ENCODE measurements at regions not wholly inside any gene's neighbourhood (a gene's known extent, or its start where the extent isn't known, plus 50 kb on each side); places are given as distances from the start of the nearest gene placed in this dataset.
"Not testable (repeated sequence)": the region's sequence is repeated elsewhere in the genome, so short reads cannot be mapped to it uniquely, and the experiment has no call there.

- DNase-seq, result no peak
Observed at GRCh38 chr21:28334407-28334806, 658.3 kb downstream of the LTN1 start.

DNA sequence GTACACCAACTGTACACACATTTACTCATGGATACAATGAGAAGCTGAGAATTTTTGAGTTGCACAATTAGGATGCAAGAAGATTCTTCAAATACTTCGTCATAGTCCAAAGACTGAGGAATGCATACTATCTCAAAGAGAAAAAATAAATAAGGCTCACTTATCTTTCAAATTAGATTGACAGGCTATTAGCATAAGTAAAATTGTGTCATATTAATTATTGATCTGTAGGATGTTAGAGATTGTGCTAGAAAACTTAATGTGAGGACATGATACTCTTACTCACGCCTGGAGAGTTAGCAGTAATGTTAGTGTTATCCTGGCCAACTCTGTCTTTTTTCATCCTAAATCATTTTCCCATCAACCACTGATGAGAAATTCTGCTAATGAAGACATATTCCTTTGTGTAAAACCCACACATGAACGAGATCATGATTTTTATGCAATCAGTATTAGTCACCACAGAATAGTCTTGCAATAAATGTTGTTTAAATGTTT, 659.0 kb downstream of the LTN1 start:
- DNase-seq, result no peak

GRCh38 chr21:28332796-28333195, 659.9 kb downstream of the LTN1 start:
- no peak for DNase-seq

DNA sequence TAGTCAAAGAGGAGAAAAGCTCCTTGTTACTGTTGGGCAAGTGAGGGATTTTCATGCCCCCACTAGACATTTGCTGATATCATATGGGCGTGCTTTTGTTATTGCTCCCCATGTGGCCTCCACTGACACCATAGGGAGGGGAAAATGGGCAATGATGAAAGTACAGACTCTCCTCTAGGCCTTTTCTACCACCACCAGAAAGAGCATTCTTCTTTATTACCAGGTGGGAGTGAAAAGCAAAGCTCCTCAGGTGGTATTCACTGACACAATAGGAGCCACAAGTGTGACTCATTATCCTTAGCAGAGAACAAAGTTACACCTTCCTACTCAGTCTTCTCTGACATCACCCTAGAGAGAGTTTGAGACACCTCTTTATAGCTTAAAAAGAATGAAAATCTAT, 667.1 kb downstream of the LTN1 start:
- no peak for DNase-seq

- DNase-seq, result no peak
Observed at GRCh38 chr21:28324690-28325089, 668.0 kb downstream of the LTN1 start.

GRCh38 chr21:28317177-28317950, 675.3 kb downstream of the LTN1 start:
- no peak for DNase-seq

- DNase-seq, result no peak
Observed at GRCh38 chr21:28311411-28312190, 681.1 kb downstream of the LTN1 start.

DNA sequence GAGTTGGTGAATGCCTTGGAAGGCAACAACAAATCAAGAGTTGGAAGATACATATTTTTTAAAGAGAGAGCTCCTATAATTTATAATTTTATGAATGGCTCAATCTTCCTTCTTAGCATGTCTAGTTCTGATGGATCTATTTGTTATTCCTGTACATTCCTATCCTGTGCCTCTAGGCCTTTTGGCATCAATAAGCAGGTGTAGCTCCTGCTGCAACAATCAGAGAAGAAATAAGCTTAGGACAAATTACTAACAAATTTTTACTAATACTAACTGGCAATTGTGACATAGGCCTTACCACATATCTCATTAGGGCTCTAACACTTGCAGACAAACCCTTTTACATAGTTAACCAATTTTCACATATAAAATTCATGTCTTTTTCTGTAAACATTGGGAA, 682.0 kb downstream of the LTN1 start:
- DNase-seq, result no peak

GRCh38 chr21:28310171-28310685, 682.4 kb downstream of the LTN1 start:
- DNase-seq, result no peak

GRCh38 chr21:28309596-28309995, 683.1 kb downstream of the LTN1 start:
- no peak for DNase-seq

DNA sequence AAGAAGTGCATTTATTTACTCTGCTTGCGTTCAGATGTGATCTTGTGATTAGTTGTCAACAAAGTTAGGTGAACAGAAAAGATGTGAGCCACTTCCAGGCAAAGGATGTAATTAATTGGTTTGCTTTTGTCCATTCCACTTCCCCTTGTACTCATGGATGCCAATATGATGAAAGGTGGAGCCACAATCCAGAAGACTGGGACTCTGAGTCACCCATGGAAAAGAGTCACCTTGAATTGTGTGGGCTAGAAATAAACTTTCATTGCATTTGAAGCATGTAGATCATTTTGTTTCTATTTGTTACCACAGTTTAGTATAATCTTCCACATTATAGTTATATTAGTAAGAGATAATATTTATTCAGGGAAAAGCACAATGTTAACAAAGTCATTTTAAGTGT, 684.2 kb downstream of the LTN1 start:
- DNase-seq, result no peak

DNA sequence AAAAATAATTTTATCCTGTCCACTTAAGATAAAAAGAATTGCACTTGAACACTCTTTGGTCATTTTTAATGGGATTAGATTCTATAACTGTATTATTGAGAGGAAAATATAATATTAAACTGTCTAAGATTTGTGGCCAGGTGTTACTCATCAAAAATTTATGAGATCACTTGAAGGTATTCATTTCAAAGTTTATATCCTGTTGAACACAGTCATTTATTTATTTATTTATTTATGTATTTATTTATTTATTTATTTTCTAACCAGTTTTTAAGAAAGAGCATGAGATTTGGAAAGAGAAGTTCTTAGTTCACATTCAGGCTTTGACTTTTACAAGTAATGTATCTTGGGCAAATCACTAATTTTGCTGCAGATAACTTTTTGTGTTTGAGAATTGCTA, 692.7 kb downstream of the LTN1 start:
- no peak for DNase-seq

DNA sequence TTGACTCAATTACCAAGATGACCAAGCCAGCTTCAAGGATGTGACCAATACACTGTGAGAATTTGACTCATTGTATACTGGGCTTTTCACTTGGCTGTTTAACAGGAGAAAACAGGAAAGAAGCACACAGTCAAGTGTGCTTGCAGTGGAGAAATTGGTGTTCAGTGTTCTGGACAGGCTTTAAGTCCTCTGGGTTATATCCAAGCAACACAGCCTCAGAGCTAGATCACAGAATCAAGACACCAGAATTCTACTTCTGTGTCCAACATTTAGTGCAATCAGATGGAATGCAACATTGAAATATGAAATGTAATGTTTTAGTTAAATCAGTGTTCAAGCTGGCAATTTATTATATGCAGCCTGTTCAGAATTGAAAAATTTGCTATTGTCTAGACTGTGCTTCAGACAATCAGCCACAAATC, 694.4 kb downstream of the LTN1 start:
- no peak for DNase-seq

GRCh38 chr21:28294051-28294450, 698.6 kb downstream of the LTN1 start:
- no peak for DNase-seq

DNA sequence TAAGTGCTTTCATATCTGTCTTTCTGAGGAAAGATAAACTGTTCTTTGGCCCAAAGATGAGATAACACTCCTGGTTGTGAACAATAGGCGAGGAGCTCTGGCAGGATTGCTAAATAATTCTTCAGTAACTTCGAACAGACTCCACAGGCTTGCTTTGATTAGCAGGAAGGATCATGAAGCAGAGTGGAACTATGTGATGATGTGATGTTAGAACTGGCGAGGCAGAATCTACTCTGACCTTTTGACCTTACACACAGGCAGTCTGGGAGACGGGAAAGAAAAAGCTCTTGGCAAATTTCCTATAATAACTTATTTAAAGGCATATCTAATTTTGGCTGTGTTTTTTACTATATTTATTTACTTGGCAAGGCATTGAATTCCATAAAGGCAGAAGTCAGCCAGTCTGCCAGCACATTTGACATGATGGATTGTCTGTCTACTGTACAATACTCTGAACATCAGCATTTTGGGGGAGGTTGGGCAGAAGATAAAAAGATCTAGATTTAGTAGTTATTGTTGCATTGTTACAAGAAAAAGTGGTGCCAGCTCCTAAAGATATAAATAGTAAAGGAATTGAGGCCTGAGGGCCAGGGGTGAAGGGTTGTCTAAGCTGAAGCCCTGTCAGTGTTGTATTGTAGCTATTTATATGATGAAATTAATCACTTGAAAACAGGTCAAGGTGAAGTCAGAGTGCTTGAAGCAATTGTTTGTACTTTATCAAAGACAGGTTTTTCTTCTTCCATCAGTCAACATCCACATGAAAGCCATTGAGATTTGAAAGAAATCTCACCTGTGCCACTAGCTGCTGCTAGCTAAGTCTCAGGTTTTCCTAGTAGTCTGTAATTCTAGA, 708.8 kb downstream of the LTN1 start:
- DNase-seq, result no peak

DNA sequence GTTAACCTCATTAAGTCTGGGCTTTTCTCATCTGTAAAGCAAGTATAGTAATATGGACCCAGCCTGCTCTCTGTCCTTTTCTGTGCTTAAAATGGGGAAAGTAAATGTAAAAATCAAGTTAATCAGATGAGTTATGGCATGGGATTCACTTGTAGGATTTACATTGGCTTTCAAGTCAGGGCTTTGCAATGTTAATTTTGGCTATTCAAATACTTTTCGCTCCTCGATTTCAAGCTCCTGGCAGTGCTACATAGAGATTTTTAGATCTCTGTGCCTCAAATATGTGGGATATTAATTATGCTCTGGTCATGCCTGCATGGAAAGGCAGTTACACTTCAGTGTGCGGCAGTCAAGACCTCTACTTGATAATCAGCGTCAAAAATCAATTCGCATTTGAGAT, 709.8 kb downstream of the LTN1 start:
- no peak for DNase-seq

DNA sequence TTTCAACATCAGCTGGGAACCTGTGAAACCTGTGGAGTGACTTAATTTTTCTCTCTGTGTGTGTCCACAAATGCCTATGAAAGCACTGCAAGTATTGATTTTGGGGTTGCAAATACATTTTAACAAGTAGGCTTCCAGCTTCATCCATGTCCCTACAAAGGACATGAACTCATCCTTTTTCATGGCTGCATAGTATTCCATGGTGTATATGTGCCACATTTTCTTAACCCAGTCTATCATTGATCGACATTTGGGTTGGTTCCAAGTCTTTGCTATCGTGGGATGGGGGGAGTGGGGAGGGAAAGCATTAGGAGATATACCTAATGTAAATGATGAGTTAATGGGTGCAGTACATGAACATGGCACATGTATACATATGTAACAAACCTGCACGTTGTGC, 711.3 kb downstream of the LTN1 start:
- not testable (repeated sequence) for DNase-seq

GRCh38 chr21:28280611-28281010, 712.1 kb downstream of the LTN1 start:
- DNase-seq, result no peak

DNA sequence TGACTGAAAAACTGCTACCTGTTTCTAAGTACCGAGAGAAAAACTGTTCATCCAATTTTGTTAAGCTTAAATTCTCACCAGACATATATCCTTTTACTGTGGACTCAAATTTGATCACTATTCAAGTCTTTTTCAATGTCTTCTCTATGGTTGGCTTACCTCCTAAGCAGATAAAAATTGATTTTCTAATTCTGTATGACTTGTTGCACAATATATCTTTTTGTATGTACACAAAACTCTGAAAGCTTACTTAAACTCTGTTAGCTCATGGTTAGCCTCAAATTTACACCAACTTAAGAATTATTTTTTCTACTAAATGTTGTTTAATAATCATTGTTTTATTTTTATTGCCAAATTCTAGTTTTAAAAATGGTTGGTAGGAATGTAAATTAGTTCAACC, 715.4 kb downstream of the LTN1 start:
- no peak for DNase-seq

DNA sequence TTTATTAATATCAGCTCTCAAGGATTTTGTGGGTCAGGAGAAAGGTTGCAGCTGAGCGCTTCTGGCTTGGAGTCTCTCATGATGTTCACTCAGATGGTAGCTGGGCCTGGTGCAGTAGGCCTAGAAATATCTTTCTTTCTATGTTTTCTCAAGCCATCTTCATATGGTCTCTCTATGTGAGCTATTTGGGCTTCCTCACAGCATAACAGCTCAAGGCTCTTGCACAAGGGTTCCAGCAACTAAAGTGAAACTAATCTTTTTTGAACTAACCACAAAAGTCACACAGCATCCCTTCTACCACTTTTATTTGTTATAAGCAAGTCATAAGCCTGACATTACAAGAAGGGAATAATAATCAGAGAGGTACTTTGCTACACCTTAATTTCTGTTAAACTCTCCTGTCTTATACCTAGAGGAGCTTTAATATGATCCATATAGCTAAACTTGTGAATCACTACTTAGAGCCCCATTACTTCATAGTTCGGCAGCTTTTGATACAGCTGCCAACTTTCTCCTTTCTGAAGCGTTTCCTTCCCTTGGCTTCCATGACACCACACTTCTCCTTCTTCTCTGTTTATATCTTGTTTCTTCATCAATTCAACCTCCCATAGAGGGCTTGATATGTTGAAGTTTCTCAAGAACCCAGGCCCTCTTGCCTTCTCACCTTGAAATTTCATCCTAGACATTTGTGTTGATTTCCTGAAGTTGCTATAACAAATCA, 720.2 kb downstream of the LTN1 start:
- no peak for DNase-seq

DNA sequence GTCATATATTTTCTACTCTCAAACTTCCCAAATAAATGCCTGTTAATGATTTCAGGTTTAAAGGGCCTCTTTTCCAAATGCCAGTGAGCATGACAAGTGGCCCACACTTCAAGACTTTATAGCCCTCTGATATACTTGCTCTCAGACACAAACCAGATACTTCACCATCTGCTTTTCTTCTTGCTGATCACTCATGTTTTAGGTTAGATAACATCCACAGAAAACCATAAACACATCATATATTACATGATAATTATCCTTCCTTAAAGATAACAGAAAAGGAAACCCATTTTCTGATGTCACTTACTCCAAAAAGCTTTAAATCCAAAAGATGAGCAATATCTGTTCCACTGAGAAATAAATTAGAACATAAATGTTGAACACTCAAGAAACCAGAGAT, 723.5 kb downstream of the LTN1 start:
- no peak for DNase-seq

GRCh38 chr21:28268685-28269084, 724.0 kb downstream of the LTN1 start:
- no peak for DNase-seq

Data from stimulated activated CD8-positive, alpha-beta memory T cell treated with anti-CD3 and anti-CD28 coated beads, Interleukin-4, amount 100 ng/mL, for 48 hours (primary cell).